ENCODE measurements at regions not wholly inside any gene's neighbourhood (a gene's known extent, or its start where the extent isn't known, plus 50 kb on each side); places are given as distances from the start of the nearest gene placed in this dataset.
"Not testable (repeated sequence)": the region's sequence is repeated elsewhere in the genome, so short reads cannot be mapped to it uniquely, and the experiment has no call there.

DNA sequence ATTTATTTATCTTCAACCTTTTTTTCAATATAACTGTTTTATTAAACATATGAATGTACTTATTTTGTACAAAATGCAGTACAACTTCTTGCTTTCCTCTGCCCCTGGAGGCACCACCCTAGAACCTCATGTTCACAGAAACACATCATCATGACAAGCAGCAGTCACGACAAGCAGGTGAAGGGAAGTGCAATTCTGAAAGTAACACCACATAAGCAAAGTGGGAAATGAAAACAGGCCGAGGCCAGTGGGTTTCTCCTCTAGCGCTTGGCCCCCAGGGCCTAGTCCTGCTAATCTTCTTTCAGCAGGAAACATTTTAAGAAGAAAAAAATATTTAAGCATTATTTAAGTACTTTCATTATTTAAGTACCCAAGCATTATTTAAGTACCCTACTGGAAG is 598.1 kb downstream of the SH2D4B start:
- no peak for DNase-seq

DNA sequence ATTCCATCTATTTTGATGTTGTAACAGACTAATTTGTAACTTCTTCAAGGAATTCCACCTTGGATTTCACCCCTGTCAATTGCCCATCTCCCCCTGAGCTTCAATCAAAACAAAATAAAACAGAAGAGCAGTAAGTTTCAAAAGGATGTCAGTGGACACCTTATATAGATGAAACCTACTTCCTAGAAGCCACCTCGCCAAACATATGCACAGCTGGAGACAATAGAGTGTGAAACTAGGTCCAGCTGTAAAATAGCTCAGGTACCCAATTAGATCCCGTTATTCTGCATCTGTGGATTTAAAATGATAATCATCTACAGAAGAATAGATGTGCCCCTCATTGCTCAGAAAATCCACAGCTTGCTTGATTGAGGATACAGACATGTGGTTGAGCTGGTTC is 598.6 kb downstream of the SH2D4B start:
- DNase-seq: no peak

DNA sequence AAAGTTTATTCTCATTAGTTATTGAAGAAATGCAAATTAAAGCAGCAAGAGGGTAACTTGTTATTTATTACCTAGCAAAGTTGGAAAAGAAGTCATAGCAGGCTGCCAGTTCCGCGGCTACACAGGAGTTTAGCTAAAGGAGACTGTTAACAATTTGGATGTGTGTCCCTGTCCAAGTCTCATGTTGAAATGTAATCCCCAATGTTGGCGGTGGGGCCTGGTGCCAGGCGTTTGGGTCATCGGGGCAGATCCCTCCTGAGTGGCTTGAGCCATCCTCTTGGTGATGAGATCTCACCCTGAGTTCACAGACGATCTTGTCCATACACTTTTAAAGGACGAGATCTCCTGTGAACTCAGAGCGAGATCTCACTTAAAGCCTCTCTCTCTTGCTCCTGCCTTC is 608.3 kb downstream of the SH2D4B start:
- DNase-seq: no peak

DNA sequence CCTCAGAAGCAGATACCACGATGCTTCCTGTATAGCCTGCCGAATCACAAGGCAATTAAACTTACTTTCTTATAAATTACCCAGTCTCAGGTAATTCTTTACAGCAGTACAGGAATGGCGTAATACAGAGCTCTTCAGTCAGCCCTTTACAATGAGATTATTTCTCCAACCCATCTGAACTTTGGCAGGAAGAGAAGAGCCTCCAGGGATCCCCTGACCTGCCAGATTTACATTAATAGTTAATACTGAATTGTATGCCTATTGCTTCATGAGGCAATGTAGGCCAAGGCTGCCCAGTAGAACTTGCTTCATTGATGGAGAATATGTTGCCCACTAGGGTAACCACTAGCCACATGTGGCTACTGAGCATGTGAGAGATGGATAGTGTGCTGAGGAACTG is 608.7 kb downstream of the SH2D4B start:
- DNase-seq: no peak

DNA sequence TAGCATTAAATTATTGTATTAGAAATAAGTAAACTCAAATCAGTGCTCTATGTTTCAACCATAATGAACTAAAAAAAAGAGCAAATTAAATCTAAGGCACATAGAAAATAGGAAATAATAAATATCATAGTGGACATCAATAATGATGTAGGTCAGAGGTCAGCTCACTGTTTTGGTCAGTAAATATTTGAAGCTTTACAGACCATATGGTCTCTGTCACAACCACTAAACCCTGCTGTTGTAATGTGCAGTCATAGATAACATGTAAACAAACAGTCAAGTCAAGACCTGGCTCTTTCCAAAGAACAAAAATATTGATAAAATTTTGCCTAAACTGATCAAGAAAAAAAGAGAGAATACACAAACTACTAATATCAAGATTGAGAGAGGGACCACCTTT is 615.0 kb downstream of the SH2D4B start:
- DNase-seq: no peak

DNA sequence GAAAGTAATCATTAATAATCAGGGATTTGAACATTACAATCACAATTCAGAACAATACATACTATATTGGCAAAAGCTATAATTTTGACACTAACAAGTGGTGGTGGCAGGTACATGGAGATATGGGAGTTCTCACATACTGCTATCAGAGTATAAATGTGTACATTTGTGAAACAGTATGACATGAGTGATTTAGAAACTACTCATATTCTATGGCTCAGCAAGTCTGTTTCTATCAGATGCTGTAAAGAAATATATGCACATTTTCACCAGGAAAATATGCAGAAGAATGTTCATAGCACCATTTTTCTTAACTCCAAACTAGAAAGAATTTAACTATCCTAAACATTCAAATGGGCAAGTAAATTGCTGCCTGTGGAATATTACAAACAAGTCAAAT is 620.0 kb downstream of the SH2D4B start:
- no peak for DNase-seq

DNA sequence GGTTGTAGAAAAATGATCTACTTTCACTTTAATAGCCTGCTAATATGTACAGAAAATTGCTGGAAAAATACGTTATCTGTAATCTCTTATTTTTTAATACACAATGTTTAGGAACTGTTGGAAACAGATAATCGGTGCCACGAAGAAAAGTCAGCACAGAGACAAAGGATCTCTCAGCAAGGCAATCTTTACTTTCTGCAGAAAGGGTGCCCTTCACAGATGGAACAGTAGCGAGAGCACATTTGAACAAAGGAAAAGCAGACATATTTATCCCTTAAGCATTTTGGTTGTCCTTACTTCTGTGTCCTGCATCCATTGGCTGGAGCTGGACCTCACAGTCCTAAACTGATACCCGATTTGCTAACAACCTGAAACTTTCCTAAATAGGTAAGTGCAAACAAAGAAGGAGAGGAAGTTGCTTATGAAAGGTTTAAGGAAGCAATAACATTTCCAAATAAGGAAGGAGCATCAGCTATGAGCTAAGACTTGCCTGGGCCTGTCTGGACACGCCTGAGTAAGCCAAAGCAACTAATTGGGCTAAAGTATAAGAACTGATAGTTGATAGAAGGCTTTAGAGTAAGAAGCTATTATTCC is 640.0 kb downstream of the SH2D4B start:
- no peak for DNase-seq

DNA sequence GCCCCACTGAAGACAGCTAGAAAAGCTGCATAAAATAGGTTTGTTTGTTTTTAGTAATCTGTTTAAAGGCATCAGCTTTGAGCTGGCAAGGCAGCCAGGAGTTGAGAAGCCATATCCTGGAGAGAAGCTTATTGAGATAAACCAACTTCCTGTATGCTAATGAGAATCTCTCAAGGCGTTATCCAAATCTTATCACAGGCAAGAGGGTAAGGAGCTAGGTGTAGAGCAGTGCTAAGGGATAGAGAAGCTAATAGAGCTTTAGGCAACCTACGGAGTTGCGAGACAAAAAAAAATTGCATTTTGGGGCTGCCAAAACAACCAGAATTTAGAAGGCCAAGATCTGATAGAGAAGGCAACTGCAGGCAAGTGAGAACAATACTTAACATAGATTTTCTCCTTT is 641.6 kb downstream of the SH2D4B start:
- DNase-seq: no peak

DNA sequence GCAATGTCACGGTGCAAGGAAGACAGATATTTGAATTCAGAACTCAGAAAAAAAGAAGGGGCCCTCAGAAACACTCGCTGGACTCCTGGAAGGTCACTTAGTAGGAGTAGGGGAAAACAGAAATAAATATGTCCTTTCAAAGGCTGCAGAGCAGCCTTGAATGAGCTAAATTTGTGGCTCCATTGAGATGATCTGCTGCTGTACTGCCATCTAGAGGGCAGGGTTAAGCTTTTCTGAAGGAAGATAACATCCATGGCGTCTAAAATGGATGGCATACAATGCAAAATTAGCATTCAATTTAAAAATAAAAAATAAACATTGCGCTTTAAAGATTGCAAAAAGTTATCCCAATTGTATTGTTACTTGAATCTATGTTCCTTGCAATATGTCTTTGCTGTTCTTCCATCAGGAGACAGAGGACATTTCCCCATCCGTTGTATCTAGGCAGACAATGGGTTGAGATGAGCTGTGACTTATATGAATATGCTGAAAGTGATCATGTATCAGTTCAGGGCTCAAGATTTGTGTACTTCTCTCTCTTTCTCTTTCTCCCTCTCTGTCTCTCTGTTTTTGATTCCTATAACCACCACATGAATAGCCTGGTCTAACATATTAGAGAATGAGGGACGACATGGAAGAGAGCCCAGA is 642.2 kb downstream of the SH2D4B start:
- DNase-seq: no peak

DNA sequence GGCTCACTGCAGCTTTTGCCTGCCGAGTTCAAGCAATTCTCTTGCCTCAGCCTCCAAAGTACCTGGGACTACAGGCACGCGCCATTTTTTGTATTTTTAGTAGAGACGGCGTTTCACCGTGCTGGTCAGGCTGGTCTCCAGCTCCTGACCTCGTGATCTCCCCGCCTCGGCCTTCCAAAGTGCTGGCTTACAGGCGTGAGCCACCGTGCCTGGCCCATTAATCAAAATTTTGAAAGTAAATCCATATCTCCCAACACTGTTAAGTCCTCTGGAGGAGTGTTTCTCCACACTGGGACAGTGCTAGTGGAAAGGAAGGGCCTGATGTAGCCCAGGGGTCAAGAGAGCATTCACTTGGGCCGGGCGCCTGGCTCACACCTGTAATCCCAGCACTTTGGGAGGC is 644.6 kb downstream of the SH2D4B start:
- no peak for DNase-seq

DNA sequence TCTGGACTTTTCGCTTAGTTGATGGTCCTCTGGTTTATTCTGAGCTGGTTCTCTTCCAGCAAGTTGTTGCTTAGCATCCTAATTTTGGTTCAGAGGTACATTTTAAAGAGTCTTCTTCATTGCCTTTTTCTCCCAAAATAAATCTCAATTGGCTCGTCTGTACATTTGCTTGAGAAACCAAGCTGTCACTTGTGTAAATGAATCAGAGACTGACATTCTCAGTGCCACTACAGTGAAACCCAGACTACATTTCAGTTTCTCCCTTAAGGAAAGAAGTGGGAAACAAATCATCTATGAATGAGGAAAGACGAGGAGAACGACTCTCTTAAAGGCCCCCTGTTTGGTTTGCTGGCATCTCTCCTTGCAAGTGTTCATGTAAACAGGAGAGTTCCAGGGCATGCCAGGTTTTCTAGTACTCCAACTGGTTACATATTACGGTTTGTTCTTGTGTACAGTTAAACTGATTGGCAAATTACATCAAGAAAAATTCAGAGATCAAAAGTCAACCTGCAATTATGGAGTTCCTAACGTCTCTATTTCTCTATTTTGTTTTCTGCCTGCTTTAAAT is 654.6 kb downstream of the SH2D4B start:
- no peak for DNase-seq

DNA sequence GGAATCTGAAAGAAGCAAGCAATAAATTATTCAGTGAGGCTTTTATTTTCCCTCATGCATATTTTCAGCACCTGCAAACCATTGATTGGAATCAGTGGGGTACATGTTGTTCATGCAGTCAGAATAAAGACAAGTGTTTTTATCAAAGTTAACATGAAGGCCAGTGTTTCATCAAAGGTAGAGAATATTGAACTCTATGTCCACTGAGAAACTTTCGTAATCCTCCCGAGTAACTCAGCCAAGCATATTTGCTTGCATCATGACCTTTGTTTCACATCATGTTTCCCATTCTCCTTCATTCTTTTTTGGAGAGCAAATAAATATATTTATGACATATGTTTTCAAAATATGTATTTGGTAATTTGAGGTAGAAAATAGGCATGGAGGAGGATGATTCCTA is 663.1 kb downstream of the SH2D4B start:
- no peak for DNase-seq

DNA sequence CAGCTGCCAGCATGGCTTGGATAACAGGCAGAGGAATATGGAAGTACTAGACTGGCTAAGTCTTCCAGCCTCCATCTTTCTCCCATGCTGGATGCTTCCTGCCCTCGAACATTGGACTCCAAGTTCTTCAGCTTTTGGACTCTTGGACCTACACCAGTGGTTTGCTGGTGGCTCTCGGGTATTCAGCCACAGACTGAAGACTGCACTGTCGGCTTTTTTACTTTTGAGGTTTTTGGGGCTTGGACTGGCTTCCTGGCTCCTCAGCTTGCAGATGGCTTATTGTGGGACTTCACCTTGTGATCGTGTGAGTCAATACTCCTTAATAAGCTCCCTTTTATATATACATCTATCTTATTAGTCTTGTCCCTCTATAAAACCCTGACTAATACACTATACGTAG is 667.6 kb upstream of the NRG3 start:
- DNase-seq: not testable (repeated sequence)

DNA sequence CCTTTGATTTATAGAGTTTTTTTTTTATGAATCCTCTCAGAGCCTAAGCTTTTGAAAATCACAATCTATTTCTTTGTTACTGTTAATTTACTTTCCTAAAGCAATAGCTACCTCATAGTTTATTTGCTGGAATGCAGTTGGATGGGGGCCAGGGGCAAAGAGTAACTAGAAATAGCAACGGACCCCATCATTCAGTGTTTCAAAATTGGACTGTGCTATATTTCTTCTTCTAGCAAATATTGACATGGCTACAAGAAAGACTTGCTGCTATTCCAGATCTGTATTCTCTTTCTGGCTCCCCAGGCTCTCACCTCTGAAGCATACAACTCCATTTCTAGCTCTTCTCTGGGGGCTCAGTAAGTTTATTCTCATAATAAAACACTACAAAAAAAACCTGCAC is 661.6 kb upstream of the NRG3 start:
- no peak for DNase-seq

DNA sequence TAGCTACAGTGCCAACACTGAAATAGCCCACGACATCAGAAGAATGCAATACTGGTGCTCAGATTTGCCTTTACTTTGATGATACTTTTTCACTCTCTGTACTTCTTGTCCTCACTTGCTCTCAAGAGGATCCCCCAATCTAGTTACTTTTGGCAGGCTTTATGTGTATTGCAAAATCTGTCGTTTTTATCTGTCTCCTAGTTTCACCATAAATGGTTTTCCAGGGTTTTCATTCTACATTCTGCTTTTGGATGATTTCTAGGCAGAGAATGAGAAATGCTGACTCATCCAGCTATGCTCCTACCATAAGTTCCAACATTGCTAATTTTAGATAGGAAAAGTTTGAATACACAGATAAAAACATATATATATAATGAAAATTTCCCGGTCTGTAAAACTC is 659.5 kb upstream of the NRG3 start:
- DNase-seq: no peak

DNA sequence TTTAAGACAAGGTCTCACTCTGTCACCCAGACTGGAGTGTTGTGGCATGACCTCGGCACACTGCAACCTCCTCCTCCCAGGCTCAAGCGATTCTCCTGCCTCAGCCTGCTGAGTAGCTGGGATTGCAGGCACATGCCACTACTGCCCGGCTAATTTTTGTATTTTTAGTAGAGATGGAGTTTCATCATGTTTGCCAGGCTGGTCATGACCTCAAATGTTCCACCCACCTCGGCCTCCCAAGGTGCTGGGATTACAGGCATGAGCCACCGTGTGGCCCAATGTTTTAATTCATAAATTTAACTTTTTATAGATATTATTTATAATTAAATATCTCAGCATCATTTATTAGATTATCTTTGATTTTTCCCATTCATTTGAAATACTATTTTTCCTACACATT is 658.0 kb upstream of the NRG3 start:
- no peak for DNase-seq

DNA sequence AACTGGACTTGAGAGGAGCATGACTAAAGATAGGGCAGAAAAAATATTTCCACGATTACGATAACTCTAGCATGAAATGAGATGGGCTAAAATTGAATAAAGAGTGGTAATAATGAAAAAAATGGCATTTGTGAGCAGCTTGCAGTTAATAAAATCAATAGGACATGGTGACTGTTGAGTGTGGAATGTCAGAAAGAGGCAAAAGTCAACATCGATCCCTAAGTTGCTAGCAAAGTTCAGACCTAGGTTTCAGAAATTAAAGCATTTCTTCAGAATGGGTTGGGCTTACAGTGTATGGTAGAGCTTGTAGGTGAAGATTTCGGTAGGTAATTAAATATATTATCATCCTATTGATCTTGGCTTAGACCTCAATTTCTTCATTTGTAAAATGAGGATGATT is 656.7 kb upstream of the NRG3 start:
- DNase-seq: no peak

DNA sequence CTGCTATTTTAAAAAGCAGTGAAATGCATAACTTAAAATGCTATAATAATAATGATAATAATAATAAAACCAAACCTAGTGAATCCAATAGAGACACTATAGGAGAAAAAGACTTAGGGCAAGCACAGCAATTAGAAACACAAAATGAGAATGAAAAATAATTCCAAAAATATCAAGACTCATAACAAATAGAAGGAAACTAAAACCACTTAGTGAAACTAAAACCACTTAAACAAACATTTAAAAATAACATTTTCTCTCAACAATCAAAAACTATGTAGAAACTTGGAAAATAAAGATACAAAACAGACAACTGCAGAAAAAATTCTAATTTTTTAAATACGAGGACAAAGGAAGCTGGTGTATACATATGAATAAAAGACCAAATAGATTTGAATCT is 655.2 kb upstream of the NRG3 start:
- no peak for DNase-seq

DNA sequence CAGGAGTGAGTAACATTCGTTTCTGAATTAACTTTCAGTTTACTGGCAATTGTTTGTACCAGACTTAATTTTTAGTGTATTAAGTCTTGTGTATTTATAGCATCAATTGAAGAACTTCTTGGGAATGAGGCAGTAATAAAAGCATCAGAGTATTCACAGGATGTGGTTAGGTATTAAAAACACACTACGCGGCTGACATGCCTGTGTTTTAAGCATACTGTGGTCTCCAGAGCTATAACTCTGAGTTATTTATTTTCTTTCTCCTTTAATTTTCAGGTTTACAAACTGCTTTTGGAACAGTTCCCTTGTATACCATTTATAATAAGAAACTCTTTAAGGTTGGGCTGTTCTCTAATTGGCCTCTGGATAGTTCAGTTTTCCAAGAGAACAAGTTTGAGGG is 626.1 kb upstream of the NRG3 start:
- DNase-seq: no peak

DNA sequence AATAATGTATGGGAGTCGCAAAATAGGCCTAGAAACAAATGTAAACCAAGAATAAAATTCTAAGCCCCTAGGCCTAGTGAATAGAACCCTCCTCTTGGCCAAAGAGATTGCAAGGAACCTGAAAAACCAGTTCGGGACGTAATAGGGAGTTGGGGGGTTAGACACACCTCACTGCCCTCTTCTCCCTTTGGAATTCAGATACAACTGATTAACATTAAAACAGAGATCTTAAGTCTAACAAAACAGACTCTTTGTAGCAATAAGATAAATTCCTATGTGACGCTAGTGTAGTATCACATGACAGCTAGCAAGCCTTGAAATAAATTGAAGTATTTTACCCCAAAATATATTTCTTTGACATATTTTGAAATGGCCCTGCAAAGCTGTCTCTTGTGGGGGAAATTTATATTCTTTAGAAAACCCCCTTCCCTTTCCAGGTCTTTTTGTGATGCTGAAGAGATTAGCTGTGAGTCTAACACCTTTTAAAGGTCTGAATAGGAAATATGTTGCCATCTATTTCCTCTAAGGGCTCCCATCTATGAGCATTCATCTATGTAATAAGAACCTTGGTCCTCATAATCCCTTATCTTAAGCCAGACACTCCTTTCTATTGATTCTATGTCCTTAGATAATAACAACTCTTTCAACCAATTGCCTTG is 623.4 kb upstream of the NRG3 start:
- no peak for DNase-seq

DNA sequence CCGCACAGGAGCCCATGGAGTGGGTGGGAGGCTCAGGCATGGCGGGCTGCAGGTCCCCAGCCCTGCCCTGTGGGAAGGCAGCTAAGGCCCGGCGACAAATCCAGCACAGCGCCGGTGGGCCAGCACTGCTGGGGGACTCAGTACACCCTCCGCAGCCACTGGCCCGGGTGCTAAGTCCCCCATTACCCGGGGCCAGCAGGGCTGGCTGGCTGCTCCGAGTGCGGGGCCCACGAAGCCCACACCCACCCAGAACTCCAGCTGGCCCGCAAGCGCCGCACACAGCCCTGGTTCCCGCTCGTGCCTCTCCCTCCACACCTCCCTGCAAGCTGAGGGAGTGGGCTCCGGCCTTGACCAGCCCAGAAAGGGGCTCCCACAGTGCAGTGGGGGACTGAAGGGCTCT is 610.0 kb upstream of the NRG3 start:
- not testable (repeated sequence) for DNase-seq

DNA sequence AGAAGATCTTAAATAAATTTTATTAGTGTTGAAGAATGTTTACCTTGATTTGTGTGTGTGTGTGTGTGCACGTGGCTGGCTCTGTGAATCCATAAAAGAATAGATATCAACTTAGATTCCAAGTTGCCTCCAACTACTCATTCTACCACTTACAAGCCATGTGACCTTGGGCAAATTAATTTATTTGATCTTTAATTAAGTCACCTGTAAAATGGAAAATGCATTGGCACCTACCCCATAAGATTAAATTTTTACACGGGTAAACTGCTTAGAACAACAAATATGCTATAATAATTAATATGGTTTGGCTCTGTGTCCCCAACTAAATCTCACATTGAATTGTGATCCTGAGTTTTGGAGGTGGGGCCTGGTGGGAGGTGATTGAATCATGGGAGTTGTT is 604.9 kb upstream of the NRG3 start:
- no peak for DNase-seq

DNA sequence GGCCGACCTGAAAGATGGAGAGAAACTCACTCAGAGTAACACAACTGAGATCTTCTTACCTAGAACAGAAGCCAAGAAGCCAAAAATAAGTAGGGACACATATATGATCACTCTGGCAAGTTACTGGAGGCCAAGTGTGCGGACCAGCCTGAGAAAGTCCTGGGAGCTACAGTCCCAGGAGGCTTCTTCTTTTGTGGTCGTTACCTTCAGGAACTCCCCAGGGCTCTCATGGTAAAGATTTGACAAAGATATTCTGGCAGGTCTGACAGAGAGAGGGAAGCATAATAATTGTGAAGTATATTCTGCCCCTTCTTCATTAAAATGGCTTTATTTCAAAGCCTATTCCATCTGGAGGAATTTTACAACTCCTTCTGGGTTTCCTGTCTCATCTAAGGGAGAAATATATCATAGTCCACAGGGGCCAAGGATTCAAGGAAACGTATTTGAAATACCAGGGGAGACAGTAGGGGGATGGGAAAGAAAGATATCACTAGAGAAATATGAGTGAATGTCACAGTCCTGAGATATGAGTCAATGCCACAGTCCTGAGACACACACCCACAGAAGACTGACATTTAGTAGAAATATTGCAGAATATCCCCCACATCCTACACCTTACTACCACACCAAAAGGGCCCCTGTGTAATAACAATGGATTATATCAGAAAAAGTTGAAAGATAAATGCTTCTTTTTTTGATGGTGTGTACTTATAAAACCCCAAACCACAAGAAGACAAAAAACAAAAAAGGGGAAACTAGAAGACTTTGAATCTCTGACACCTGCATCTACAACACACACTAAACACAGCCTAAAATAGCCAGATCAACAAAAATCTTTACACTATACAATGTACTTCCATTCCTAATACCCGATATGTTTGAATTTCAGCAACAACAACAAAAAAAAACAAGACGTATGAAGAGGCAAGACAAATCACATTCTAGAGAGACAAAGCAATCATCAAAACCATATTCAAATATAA is 594.2 kb upstream of the NRG3 start:
- no peak for DNase-seq

Data from HCEC 1CT (cell line).